Adrenal gland (tissue), 9 donors: ENCODE measurements at regions not wholly inside any gene's neighbourhood (a gene's known extent, or its start where the extent isn't known, plus 50 kb on each side); places are given as distances from the start of the nearest gene placed in this dataset.

Experiments
- DNase-seq, 7 donors: peaks; one replicate each; pipeline ENCODE4 v3.0.0-alpha.2; 2019 to 2020
- H3K27ac ChIP-seq, 5 donors: fragments of 200-600 bp; sonication (generic) in 4 of 5; 1 replicate in 3 of 5; 2 replicates in 2 of 5; pipeline versions ENCODE4 v1.5.1 to v1.8.0; 2016 to 2020; ENCODE audit warnings: mild to moderate bottlenecking in 1 of 5
- H3K27me3 ChIP-seq: fragments of 200-600 bp; 2 replicates; pipeline ENCODE4 v1.8.0; 2021
- H3K36me3 ChIP-seq, 2 donors: fragments of 200-600 bp; replicated peaks in 1 of 2; 1 replicate in 1 of 2; 2 replicates in 1 of 2; pipeline versions ENCODE4 v1.5.1 to v1.8.0; 2018 to 2022
- H3K4me1 ChIP-seq, 2 donors: fragments of 200-600 bp; replicated peaks in 1 of 2; 1 replicate in 1 of 2; 2 replicates in 1 of 2; pipeline versions ENCODE4 v1.5.1 to v1.8.0; 2018 to 2021
- H3K4me3 ChIP-seq, 4 donors: fragments of 200-600 bp; sonication (generic) in 3 of 4; one replicate each; pipeline ENCODE4 v1.5.1; 2016 to 2018
- H3K9me3 ChIP-seq, 3 donors: fragments of 200-600 bp; sonication (generic) in 1 of 3; replicated peaks in 1 of 3; 1 replicate in 2 of 3; 2 replicates in 1 of 3; pipeline versions ENCODE4 v1.5.1 to v1.8.0; 2016 to 2021
- POLR2A ChIP-seq, 2 donors: fragments of 450-650 bp; IDR thresholded peaks; one replicate each; pipeline ENCODE4 v1.6.1; 2017; ENCODE audit warnings: antibody characterized with exemption in 2 of 2, mild to moderate bottlenecking in 2 of 2, moderate library complexity in 1 of 2
- WGBS, 4 donors: extraction: QIAGEN DNeasy Blood & Tissue Kit in 2 of 4; methylation state at CpG; one replicate each; pipeline versions ENCODE4 v1.1.5 to v1.1.7; 2013 to 2017; 5-methylcytosine and 5-hydroxymethylcytosine counted together
- intact Hi-C, 2 donors: fragments of 100-400 bp; cut with DNase I; formaldehyde crosslinking; loops; one replicate each; pipeline versions ENCODE4 v1.14.1 to v1.15.0; 2022 to 2023
- TF ChIP-seq, protein P1 (sequence below), 6 experiments: fragments of 450-650 bp in 4 of 6; fragments of 200-600 bp in 2 of 6; sonication (generic) in 1 of 6; IDR thresholded peaks; 1 replicate in 5 of 6; 2 replicates in 1 of 6; pipeline versions ENCODE4 v1.5.1 to v1.8.0; 2016 to 2021; ENCODE audit warnings: antibody characterized with exemption in 6 of 6, mild to moderate bottlenecking in 2 of 6, moderate library complexity in 1 of 6
- donor health status: healthy with polysubstance abuse.
- donor health status: Bipolar disorder and iron deficiency.
- donor health status: DM: yes; HTN: yes; CAD: no.
- donor health status: DM: no; HTN: no; CAD: no.
- donor health status: DM: no; HTN: no; CAD: no.

DNA sequence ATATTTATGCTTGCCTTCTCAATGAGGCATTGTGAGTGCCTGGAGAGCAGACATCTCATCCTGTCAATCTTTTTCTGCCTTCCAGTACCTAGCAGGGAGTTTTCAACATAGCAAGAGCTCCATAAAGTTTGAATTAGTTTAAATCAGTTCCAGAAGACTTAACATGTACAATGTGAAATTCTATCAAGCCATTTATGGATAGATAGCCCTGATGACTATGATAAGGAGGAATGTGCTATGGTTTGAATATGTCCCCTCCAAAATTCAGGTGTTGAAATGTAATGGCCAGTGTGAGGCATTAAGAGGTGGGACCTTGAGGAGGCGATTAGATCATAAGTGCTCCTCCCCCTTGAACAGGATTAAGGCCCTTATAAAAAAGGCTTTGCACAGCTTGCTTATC is 306.9 kb upstream of the SMARCA2 start:
- Histone ChIP-seq H3K27me3 (no peaks in the 10 kb centered on the region), H3K4me3 (no peak overlapping the region), H3K4me1 (no peaks in the 10 kb centered on the region), H3K27ac (no peak overlapping the region), H3K9me3 (no peaks in the 10 kb centered on the region), H3K36me3 (no peaks in the 10 kb centered on the region)
- intact Hi-C loops: no loop called here
- no peak for DNase-seq
- no peak for TF ChIP-seq POLR2A (IDR thresholded peaks at IDR 0.05)
- TF ChIP-seq, protein P1, sequence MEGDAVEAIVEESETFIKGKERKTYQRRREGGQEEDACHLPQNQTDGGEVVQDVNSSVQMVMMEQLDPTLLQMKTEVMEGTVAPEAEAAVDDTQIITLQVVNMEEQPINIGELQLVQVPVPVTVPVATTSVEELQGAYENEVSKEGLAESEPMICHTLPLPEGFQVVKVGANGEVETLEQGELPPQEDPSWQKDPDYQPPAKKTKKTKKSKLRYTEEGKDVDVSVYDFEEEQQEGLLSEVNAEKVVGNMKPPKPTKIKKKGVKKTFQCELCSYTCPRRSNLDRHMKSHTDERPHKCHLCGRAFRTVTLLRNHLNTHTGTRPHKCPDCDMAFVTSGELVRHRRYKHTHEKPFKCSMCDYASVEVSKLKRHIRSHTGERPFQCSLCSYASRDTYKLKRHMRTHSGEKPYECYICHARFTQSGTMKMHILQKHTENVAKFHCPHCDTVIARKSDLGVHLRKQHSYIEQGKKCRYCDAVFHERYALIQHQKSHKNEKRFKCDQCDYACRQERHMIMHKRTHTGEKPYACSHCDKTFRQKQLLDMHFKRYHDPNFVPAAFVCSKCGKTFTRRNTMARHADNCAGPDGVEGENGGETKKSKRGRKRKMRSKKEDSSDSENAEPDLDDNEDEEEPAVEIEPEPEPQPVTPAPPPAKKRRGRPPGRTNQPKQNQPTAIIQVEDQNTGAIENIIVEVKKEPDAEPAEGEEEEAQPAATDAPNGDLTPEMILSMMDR (IDR thresholded peaks at IDR 0.05): no peak
- WGBS, 4 donors: 76 to 100% (median 90%) methylated on average over 1 of the region's 1 CpG

DNA sequence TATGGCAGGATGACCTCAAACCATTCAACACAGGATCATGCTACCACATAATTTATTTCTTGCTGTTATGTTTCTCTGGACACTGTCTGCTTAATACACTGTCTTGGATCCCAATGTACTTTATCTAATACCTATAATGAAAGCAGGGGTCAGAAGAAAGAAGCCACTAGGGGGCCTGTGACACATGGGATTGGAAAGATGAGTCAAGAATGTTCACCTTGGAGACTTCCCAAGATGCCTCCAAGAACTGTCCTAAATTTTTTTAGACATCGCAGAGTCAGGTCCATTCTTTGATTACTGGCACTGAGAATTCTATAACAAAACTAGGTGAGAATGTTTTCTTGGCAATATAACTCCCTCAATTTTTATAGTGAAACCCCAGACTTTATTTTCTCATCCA is 305.8 kb upstream of the SMARCA2 start:
- H3K36me3 ChIP-seq: no peaks in the 10 kb centered on the region
- WGBS, 4 donors: 35 to 58% (median 54%) methylated on average over 1 of the region's 1 CpG
- H3K27ac ChIP-seq: no peak overlapping the region
- no peaks in the 10 kb centered on the region for H3K4me1 ChIP-seq
- TF ChIP-seq, protein P1 (IDR thresholded peaks at IDR 0.05): peak in 2 of 6 experiments; percentile 25 to 35
- no peak for TF ChIP-seq POLR2A (IDR thresholded peaks at IDR 0.05)
- H3K4me3 ChIP-seq: no peak overlapping the region
- no peaks in the 10 kb centered on the region for H3K27me3 ChIP-seq
- H3K9me3 ChIP-seq: no peaks in the 10 kb centered on the region
- DNase-seq: peak in 3 of 7 donors; percentile 8 to 26 (median 19)
- intact Hi-C loops: no loop called here

DNA sequence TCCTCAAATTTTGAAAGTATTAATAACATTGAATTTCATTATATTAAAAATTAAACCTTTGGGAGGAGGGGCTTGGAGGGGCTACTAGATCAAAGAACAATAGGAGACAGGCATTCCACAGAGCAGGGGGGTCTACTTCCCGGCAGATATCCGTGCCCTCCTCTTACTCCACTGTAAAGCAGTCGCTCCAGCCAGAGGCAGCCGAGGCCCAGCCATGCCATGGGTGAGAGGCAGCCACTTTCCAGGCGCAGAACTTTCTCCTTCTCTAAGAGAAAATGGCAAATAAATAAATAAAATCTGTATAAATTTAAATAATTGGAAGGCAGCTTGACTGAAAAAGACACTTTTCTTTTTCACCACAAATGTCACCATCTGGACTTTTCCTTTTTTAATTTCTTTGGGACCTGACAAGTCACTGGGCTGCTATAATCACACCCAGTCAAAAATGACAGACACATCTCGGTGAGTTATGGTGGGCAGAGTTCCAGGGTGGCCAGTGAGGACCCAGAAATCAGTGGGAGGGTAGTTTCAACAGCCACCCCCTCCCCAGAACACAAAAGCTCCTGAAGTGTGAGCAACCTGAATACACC is 302.2 kb upstream of the SMARCA2 start:
- no peaks in the 10 kb centered on the region for H3K36me3 ChIP-seq
- no peaks in the 10 kb centered on the region for H3K4me1 ChIP-seq
- no peak for DNase-seq
- no peaks in the 10 kb centered on the region for H3K9me3 ChIP-seq
- no peak overlapping the region for H3K4me3 ChIP-seq
- no peak for TF ChIP-seq POLR2A (IDR thresholded peaks at IDR 0.05)
- TF ChIP-seq, protein P1 (IDR thresholded peaks at IDR 0.05): no peak
- 70 to 79% (median 76%) methylated on average over 6 of the region's 6 CpGs for WGBS, 4 donors
- intact Hi-C loops: no loop called here
- no peak overlapping the region for H3K27ac ChIP-seq
- H3K27me3 ChIP-seq: no peaks in the 10 kb centered on the region

DNA sequence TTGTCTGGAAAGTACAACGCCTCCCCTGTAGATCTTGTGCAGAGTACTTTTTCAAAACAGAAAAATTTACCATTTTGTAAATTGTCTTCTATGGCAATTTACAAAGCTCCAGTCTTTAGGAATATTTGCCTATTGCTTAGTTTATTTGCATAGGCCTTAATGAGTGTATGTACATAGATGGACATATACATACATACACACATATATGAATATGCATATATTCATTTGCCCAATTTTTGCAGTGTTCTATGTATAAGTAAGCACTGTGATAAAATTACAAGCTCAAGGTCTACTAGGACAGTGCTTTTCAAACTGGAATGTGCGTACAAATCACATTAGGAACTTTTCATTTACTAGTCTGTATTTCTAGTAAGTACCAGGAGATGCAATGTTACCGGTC is 301.3 kb upstream of the SMARCA2 start:
- no peak for DNase-seq
- H3K27ac ChIP-seq: no peak overlapping the region
- no peak overlapping the region for H3K4me3 ChIP-seq
- TF ChIP-seq, protein P1 (IDR thresholded peaks at IDR 0.05): no peak
- no peak for TF ChIP-seq POLR2A (IDR thresholded peaks at IDR 0.05)
- no peaks in the 10 kb centered on the region for H3K4me1 ChIP-seq
- no peaks in the 10 kb centered on the region for H3K9me3 ChIP-seq
- 60 to 96% (median 72%) methylated on average over 3 of the region's 3 CpGs for WGBS, 4 donors
- no peaks in the 10 kb centered on the region for H3K36me3 ChIP-seq
- no peaks in the 10 kb centered on the region for H3K27me3 ChIP-seq
- intact Hi-C loops: no loop called here
